ENCODE measurements at regions not wholly inside any gene's neighbourhood (a gene's known extent, or its start where the extent isn't known, plus 50 kb on each side); places are given as distances from the start of the nearest gene placed in this dataset.

DNA sequence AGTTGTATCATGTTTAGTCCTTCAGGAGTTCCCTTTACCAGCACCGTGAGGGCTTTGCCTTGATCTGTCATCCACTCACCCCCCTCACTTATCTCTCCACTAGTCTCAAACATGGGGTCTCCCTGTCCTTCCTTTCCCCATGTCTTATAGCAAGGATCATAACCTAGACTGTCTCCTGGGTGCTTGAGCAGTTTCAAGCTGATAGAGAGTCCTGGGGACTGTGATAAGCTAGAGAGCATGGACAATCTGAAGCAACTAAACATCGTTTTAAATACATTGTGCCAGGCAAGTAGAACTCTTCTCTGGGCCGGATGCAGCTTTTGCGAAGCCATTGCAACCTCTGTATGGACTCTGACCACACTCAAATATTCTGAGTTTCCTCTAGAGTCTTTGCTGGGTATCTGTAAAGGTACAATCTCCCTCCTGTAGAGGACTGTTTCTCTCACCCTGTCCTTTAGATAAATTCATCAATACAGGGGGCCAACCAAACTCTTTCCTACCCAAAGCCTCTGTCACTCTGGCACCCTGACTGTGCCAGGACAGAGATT lies 684.6 kb upstream of the NR2F2 start:
- TF ChIP-seq, protein P1, sequence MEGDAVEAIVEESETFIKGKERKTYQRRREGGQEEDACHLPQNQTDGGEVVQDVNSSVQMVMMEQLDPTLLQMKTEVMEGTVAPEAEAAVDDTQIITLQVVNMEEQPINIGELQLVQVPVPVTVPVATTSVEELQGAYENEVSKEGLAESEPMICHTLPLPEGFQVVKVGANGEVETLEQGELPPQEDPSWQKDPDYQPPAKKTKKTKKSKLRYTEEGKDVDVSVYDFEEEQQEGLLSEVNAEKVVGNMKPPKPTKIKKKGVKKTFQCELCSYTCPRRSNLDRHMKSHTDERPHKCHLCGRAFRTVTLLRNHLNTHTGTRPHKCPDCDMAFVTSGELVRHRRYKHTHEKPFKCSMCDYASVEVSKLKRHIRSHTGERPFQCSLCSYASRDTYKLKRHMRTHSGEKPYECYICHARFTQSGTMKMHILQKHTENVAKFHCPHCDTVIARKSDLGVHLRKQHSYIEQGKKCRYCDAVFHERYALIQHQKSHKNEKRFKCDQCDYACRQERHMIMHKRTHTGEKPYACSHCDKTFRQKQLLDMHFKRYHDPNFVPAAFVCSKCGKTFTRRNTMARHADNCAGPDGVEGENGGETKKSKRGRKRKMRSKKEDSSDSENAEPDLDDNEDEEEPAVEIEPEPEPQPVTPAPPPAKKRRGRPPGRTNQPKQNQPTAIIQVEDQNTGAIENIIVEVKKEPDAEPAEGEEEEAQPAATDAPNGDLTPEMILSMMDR (IDR thresholded peaks at IDR 0.05) = no peak
- TF ChIP-seq POLR2A (IDR thresholded peaks at IDR 0.05) = no peak
